Calu3 (cell line): ENCODE measurements at regions not wholly inside any gene's neighbourhood (a gene's known extent, or its start where the extent isn't known, plus 50 kb on each side); places are given as distances from the start of the nearest gene placed in this dataset.

Experiments used
- BruUV-seq: library from RNA; stranded (reverse); fragments of 400-500 nt; replicated peaks from 2 replicates; lab custom pipeline; 2021; lab: Mats Ljungman, UMichigan
- CTCF ChIA-PET: fragments of 300-600 bp; sonication (Branson Sonifier 250); formaldehyde crosslinking; loops from one replicate; lab custom pipeline; 2022; ENCODE audit warnings: antibody characterized with exemption; lab: Charles Lee
- DNase-seq: peaks from one replicate; pipeline ENCODE4 v3.0.0; 2022
- H3K27ac Mint-ChIP-seq: one replicate; pipeline ENCODE4 v1.8.0; 2022; ENCODE audit warnings: mixed read lengths; ENCODE audit not compliant: unreplicated experiment
- H3K27me3 Mint-ChIP-seq: one replicate; pipeline ENCODE4 v1.8.0; 2022; ENCODE audit warnings: mixed read lengths; ENCODE audit not compliant: unreplicated experiment
- H3K36me3 Mint-ChIP-seq: one replicate; pipeline ENCODE4 v1.8.0; 2022; ENCODE audit warnings: mild to moderate bottlenecking, moderate library complexity, mixed read lengths; ENCODE audit not compliant: insufficient read depth, unreplicated experiment
- H3K4me1 Mint-ChIP-seq: one replicate; pipeline ENCODE4 v1.8.0; 2022; ENCODE audit warnings: mild to moderate bottlenecking, low read depth, mixed read lengths; ENCODE audit not compliant: unreplicated experiment
- H3K4me3 Mint-ChIP-seq: one replicate; pipeline ENCODE4 v1.8.0; 2022; ENCODE audit warnings: mild to moderate bottlenecking, low read depth, moderate library complexity, mixed read lengths; ENCODE audit not compliant: unreplicated experiment
- H3K9me3 Mint-ChIP-seq: one replicate; pipeline ENCODE4 v1.8.0; 2022; ENCODE audit warnings: low read depth, mixed read lengths; ENCODE audit not compliant: unreplicated experiment
- CTCF ChIP-seq: fragments of 200-600 bp; IDR thresholded peaks from one replicate; pipeline ENCODE4 v1.8.0; 2022; ENCODE audit warnings: antibody characterized with exemption; ENCODE audit not compliant: unreplicated experiment
- intact Hi-C: fragments of 100-400 bp; cut with micrococcal nuclease; formaldehyde crosslinking; loops from one replicate; pipeline ENCODE4 v1.10.0; 2022; ENCODE audit not compliant: unreplicated experiment

GRCh38 chr9:30970812-30971211 lies 1413.6 kb upstream of the ACO1 start:
- CTCF ChIA-PET, result no interaction called here
- no peak for TF ChIP-seq CTCF
- no peak overlapping the region for H3K4me3 Mint-ChIP-seq
- no TSS peak for BruUV-seq
- H3K4me1 Mint-ChIP-seq, result no peaks in the 10 kb centered on the region
- intact Hi-C loops, result no loop called here
- H3K9me3 Mint-ChIP-seq, result no peaks in the 10 kb centered on the region
- no peaks in the 10 kb centered on the region for H3K27me3 Mint-ChIP-seq
- H3K36me3 Mint-ChIP-seq, result no peaks in the 10 kb centered on the region
- H3K27ac Mint-ChIP-seq, result no peak overlapping the region
- no peak for DNase-seq

DNA sequence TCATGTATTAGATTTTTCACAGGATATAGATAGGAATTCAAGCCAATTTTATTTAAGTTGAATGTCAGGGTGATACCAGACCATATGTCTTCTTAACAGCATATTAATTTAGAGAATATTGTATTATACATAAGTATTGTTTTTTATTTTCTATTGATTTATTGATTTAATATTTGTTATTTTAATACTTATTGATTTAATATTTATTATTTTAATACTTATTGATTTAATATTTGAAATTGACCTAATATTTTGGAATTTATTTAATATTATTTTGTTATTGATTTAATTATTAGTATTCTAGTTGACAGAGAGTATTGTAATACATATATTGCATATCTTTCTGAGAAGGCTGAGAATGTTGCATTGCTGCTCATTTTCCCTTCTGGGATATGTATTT lies 1411.8 kb upstream of the ACO1 start:
- no peak for DNase-seq
- TF ChIP-seq CTCF, result no peak
- Mint-ChIP-seq H3K36me3 (no peaks in the 10 kb centered on the region), H3K27ac (no peak overlapping the region), H3K4me1 (no peaks in the 10 kb centered on the region), H3K9me3 (no peaks in the 10 kb centered on the region), H3K4me3 (no peak overlapping the region), H3K27me3 (no peaks in the 10 kb centered on the region)
- CTCF ChIA-PET, result no interaction called here
- no TSS peak for BruUV-seq
- intact Hi-C loops, result no loop called here

GRCh38 chr9:30977965-30978364 lies 1406.5 kb upstream of the ACO1 start:
- CTCF ChIA-PET, result no interaction called here
- no peak for DNase-seq
- Mint-ChIP-seq H3K27ac (no peak overlapping the region), H3K36me3 (no peaks in the 10 kb centered on the region), H3K4me3 (no peak overlapping the region), H3K4me1 (no peaks in the 10 kb centered on the region), H3K9me3 (no peaks in the 10 kb centered on the region), H3K27me3 (no peaks in the 10 kb centered on the region)
- no peak for TF ChIP-seq CTCF
- no TSS peak for BruUV-seq
- intact Hi-C loops, result no loop called here

DNA sequence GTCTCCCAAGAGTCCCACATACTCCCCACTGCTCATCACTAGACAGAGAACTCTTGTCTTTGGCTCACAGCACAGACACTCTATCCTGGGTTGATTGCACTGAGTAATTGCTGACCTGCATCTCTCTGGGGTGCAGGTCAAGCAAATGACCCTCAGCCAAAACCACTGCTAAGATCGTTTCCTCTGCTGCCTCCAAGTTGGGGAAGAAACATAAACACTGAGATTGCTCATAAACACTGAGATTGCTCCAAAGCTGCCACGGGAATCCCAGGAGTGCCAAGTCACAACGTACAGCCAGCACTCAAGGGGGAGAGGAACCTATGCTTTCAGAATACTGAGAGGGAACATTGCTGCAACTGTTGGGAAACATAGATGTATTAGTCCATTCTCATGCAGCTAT lies 1402.1 kb upstream of the ACO1 start:
- Mint-ChIP-seq H3K36me3 (no peaks in the 10 kb centered on the region), H3K27ac (no peak overlapping the region), H3K4me3 (no peak overlapping the region), H3K9me3 (no peaks in the 10 kb centered on the region), H3K4me1 (no peaks in the 10 kb centered on the region), H3K27me3 (no peaks in the 10 kb centered on the region)
- no TSS peak for BruUV-seq
- no peak for TF ChIP-seq CTCF
- DNase-seq, result no peak
- intact Hi-C loops, result no loop called here
- CTCF ChIA-PET, result no interaction called here
